GM18867 (cell line): ENCODE measurements at regions not wholly inside any gene's neighbourhood (a gene's known extent, or its start where the extent isn't known, plus 50 kb on each side); places are given as distances from the start of the nearest gene placed in this dataset.
A peak's percentile ranks its signal among the peaks of the same experiment; 100 is the strongest.

Source experiments
- ATAC-seq: cut with Tn5 transposase; IDR thresholded peaks from one replicate; pipeline ENCODE4 v1.9.1; 2021; ENCODE audit warnings: mild to moderate bottlenecking, moderate library complexity; ENCODE audit not compliant: unreplicated experiment

GRCh38 chr3:14286887-14287500 lies 108.4 kb downstream of the LSM3 start:
- ATAC-seq = no peak

- no peak for ATAC-seq
Observed at GRCh38 chr3:14288177-14288788, 109.7 kb downstream of the LSM3 start.

DNA sequence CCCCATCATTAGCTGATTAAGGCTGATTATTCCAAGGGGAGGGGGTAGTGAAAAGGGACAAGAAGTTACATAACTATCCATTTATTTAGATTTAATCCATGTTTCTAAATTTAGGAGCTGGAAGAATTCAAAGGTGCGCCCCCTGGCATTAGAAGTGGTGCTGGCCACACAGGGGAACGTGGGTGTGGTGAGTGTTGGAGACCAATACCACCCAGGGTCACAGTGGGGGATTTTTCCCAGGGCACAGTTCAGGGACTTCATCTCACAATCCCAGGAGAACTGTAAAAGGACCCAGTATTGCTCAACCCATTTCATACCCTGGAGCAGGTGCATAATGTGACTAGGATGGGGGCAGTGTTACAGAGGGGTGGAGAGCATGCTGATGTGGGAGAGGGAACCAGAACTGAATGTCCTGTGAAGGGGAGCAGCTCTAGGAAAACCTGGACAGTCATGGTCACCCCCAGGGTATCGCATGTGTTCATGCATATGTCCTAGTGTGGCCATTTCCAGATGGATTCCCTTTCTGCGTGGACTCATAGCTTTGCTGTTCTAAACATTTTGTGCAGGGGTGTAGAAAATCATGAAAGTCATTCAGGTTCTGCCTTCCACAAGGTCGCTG lies 110.3 kb downstream of the LSM3 start:
- ATAC-seq = no peak

DNA sequence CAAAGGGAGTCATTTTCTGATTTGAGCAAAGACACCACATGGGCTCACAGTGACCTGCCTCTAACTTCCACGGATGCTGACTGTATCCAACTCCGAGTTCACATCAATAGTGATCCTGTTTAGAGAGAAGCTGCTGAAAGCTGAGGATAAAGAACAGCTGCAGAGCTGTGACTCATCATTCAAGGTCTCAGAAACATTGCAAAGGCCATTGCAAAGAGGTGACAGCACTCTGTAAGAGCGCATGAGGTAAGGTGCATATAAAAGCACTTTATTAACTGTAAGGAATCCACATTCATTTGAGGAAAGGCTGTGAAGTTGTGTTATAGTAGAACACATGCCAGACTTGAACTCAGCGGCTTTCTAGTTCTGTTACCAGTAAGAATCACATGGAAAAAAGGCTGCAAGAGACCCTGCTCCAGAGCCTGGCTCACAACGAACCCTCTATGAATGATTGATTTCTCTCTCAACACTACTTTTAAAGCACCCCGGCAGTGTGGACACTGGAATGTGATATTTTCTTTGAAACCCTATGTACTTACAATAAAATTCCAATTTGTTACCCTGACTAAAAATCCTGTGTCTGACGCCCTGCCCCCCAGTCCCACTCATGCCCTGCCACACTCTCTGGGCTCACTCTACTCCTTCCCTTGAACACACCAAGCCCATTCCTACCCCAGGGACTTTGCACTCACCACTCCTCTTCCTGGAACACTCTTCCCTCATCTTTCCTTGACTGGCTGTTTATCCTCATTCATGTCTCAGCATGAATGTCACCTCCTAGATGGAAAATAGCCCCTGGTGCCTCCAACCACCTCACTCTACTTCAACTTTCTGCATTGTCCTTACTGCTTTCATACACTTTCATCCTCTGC lies 111.2 kb downstream of the LSM3 start:
- no peak for ATAC-seq

DNA sequence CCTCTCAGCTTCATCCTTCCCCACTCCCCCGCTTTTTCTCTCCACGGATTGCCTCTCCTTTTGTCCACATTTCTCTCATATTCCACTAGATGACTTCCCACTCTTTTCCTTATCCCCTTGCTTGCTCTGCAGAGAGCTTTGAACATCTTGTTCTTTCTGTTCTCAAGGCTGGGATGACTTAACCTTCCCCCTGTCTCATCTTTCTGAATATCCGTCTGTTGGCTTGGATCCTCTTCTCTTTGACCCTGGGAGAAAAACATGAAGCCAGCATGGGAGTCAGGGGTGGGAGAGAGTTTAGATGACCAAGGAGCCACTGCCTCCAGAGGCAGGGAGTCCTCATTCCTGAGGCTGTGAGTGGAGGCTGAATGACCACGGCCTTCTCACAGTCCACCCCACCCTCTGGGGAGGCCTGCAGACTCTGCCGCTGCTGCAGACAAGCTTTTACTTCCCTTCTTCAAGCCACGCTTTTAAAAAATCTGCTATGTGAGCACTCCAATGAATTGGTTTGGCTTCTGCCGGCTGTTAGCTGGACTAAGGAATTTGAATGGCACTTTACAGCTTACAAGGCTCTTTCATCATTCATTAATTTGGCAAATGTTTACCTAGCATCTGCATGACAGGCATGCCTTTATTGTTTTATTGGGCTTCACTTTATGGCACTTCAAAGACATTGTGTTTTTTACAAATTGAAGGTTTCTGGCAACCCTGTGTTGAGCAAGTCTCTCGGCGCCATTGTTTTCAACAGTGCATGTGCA lies 111.6 kb upstream of the SLC6A6 start:
- no peak for ATAC-seq

- ATAC-seq = no peak
Observed at GRCh38 chr3:14295037-14295436, 107.4 kb upstream of the SLC6A6 start.

DNA sequence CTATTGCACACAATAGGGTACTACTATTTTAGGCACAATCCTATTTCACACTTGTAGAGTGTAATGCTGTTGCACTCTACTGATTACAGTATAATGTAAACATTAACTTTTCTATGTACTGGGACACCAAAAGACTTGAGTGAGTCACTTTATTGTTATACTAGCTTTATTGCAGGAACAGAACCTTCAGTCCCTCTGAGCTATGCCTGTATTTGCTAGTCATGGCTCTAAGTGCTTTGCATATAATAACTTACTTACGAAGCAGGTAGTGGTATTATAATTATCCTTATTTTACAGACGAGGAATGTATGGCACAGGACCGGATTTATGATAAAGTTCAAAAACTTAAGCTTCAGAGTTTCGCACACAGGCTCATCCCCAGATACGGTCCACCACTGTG lies 106.6 kb upstream of the SLC6A6 start:
- ATAC-seq = no peak

- ATAC-seq = no peak
Observed at GRCh38 chr3:14297305-14297704, 105.1 kb upstream of the SLC6A6 start.

DNA sequence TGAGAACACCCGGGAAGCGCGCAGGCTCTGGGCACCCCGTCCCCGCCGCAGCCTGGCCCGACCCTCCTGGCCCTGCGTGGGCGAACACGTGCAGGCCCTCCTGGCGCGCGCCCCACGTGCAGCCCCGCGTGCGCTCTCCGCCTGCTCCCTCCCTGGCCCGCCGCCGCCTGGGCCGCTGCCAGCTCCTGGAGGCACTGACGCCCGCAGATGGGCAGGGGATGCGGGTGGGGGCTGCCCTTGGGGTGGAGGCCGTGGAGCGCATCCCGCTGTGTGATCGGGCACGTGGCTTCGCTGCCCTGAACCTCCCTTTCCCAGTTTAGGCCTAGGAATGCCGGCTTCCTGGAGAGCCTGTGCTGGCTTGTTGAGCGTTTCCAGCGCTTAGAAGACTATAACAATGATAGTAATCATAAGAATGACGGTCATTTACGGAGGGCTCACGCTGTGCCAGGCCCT lies 104.6 kb upstream of the SLC6A6 start:
- ATAC-seq = no peak

DNA sequence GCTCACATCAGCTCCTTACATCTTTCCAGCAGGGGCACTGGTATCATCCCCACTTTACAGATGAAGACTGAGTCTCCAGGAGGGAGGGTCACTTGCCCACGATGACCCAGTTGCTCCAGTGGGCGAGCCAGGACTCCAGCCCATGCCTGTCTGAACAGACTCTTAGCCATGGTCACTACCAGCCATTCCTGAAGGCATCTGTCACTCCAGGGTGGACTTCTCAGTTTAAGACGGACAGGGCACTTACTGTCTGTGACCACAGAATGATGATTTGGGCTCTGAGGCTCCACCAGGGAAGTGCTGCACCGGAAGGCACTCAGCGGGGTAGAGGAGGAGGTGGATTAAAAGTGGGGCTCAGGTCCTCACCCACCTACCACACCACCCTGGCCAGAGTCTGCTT lies 104.0 kb upstream of the SLC6A6 start:
- no peak for ATAC-seq

GRCh38 chr3:14298991-14299555 lies 103.3 kb upstream of the SLC6A6 start:
- no peak for ATAC-seq

DNA sequence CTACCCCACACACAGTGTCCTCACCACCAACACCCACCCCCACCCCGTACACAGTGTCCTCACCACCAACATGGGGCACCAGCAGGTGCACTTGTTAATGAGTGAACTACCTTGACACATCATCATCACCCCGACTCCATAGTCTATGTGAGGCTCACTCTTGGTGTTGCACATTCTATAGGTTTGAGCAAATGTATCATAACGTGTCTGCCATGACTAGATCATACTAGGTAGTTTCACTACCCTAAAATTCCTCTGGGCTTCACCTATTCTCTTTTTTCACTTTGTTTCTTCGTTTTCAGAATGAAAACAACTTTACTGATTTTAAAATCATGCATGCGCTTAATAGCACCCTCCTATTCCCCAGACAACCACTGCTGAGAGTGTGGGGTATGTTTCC lies 102.6 kb upstream of the SLC6A6 start:
- peak; percentile 63 for ATAC-seq

DNA sequence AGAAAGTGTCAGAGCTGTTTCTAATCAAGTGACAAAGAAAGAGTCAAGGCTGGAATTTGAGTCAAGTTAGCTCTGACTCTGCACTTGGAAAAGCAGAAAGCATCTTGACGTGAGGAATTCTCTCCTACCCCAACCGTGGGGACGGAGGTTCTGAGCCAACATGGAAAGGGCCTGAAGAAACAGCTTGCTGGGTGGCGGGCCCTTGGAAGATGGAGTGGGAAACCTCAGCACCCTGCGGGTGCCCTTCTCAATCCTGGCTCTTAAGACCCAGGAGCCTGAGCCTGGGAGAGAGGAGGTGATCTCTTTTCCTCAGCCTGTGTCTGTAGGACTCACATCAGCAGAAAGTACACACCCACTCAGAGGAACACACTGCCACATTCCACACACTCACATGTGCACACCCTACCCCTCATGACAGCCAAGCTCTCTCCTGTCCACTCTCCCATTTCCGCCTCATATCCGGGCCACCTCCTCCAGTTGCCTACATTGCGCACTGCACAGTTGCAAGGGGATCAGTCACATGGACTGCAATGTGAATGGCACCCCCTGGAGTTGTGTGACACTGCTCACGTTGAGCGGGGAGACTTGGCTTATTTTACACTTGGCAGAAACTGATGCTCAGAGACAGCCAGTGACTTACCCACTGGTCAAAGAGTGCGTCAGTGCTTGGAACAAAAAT lies 101.5 kb upstream of the SLC6A6 start:
- ATAC-seq = no peak

- no peak for ATAC-seq
Observed at GRCh38 chr3:14301558-14301957, 100.8 kb upstream of the SLC6A6 start.

GRCh38 chr3:14303336-14304100 lies 98.9 kb upstream of the SLC6A6 start:
- ATAC-seq = no peak

- ATAC-seq = no peak
Observed at GRCh38 chr3:14304101-14305045, 98.0 kb upstream of the SLC6A6 start.

GRCh38 chr3:14305324-14305723 lies 97.1 kb upstream of the SLC6A6 start:
- ATAC-seq = no peak

DNA sequence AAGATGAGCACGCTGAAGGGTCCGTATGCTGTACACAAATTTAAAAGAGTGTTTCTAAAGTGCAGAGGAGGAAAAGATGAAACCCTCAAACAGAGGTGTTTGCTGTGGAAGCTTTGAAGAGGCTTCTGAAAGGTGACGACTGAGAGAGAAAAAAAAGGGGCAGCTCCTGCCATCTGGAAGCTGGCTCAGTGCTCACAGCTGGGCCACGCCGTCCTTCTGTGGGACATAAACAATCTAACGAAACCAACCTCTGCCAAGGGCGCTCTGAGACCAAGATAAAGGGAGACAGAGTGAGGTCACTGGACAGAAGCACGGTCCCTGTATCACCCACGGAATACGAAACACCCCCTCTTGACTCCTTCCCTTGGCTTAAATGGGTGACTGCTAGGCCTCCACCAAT lies 96.3 kb upstream of the SLC6A6 start:
- ATAC-seq = no peak
